ENCODE measurements at regions not wholly inside any gene's neighbourhood (a gene's known extent, or its start where the extent isn't known, plus 50 kb on each side); places are given as distances from the start of the nearest gene placed in this dataset.

- TF ChIP-seq, protein P1, sequence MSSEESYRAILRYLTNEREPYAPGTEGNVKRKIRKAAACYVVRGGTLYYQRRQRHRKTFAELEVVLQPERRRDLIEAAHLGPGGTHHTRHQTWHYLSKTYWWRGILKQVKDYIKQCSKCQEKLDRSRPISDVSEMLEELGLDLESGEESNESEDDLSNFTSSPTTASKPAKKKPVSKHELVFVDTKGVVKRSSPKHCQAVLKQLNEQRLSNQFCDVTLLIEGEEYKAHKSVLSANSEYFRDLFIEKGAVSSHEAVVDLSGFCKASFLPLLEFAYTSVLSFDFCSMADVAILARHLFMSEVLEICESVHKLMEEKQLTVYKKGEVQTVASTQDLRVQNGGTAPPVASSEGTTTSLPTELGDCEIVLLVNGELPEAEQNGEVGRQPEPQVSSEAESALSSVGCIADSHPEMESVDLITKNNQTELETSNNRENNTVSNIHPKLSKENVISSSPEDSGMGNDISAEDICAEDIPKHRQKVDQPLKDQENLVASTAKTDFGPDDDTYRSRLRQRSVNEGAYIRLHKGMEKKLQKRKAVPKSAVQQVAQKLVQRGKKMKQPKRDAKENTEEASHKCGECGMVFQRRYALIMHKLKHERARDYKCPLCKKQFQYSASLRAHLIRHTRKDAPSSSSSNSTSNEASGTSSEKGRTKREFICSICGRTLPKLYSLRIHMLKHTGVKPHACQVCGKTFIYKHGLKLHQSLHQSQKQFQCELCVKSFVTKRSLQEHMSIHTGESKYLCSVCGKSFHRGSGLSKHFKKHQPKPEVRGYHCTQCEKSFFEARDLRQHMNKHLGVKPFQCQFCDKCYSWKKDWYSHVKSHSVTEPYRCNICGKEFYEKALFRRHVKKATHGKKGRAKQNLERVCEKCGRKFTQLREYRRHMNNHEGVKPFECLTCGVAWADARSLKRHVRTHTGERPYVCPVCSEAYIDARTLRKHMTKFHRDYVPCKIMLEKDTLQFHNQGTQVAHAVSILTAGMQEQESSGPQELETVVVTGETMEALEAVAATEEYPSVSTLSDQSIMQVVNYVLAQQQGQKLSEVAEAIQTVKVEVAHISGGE (CRISPR knock-in tag; IDR thresholded peaks at IDR 0.05), result no peak
- TF ChIP-seq TARDBP (IDR thresholded peaks at IDR 0.05; ENCODE audit: borderline replicate concordance), result no peak
- no peak for TF ChIP-seq NFYB (IDR thresholded peaks at IDR 0.05; ENCODE audit: insufficient read depth, low read depth, low read length)
- TF ChIP-seq IKZF1 (conservative IDR thresholded peaks at IDR 0.05), result 0 out of 2 replicates have a peak, but pooled peaks have one; percentile 15
- TF ChIP-seq EED (IDR thresholded peaks at IDR 0.05; ENCODE audit: low read depth), result no peak
- TF ChIP-seq IKZF2 (IDR thresholded peaks at IDR 0.05), result peak in 1 of 2 experiments; percentile 25; a peak in 1 of 4 replicates
- TF ChIP-seq MEF2A (IDR thresholded peaks at IDR 0.05; ENCODE audit: insufficient read depth, low read depth, low read length), result peak; percentile 68; the same call in 1 of the 2 replicates
- TF ChIP-seq, protein P2, sequence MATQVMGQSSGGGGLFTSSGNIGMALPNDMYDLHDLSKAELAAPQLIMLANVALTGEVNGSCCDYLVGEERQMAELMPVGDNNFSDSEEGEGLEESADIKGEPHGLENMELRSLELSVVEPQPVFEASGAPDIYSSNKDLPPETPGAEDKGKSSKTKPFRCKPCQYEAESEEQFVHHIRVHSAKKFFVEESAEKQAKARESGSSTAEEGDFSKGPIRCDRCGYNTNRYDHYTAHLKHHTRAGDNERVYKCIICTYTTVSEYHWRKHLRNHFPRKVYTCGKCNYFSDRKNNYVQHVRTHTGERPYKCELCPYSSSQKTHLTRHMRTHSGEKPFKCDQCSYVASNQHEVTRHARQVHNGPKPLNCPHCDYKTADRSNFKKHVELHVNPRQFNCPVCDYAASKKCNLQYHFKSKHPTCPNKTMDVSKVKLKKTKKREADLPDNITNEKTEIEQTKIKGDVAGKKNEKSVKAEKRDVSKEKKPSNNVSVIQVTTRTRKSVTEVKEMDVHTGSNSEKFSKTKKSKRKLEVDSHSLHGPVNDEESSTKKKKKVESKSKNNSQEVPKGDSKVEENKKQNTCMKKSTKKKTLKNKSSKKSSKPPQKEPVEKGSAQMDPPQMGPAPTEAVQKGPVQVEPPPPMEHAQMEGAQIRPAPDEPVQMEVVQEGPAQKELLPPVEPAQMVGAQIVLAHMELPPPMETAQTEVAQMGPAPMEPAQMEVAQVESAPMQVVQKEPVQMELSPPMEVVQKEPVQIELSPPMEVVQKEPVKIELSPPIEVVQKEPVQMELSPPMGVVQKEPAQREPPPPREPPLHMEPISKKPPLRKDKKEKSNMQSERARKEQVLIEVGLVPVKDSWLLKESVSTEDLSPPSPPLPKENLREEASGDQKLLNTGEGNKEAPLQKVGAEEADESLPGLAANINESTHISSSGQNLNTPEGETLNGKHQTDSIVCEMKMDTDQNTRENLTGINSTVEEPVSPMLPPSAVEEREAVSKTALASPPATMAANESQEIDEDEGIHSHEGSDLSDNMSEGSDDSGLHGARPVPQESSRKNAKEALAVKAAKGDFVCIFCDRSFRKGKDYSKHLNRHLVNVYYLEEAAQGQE (IDR thresholded peaks at IDR 0.05; ENCODE audit: low read depth, low read length), result no peak
- TF ChIP-seq ATF3 (IDR thresholded peaks at IDR 0.05; ENCODE audit: borderline replicate concordance, extremely low read depth, low read depth, low read length), result no peak
- TF ChIP-seq NR2F1 (conservative IDR thresholded peaks at IDR 0.05), result peak; percentile 96
- no peak for TF ChIP-seq SMAD1 (IDR thresholded peaks at IDR 0.05; ENCODE audit: low read depth, partially characterized antibody)
- TF ChIP-seq, protein P3, sequence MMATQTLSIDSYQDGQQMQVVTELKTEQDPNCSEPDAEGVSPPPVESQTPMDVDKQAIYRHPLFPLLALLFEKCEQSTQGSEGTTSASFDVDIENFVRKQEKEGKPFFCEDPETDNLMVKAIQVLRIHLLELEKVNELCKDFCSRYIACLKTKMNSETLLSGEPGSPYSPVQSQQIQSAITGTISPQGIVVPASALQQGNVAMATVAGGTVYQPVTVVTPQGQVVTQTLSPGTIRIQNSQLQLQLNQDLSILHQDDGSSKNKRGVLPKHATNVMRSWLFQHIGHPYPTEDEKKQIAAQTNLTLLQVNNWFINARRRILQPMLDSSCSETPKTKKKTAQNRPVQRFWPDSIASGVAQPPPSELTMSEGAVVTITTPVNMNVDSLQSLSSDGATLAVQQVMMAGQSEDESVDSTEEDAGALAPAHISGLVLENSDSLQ (IDR thresholded peaks at IDR 0.05), result no peak
- TF ChIP-seq POLR2A (IDR thresholded peaks at IDR 0.05; ENCODE audit: low read depth, low read length), result no peak
- TF ChIP-seq RCOR1 (conservative IDR thresholded peaks at IDR 0.05; ENCODE audit: low read depth, low read length), result no peak
- TF ChIP-seq ESRRA (IDR thresholded peaks at IDR 0.05; ENCODE audit: low read length), result no peak
- no peak for TF ChIP-seq CHD1 (IDR thresholded peaks at IDR 0.05; ENCODE audit: low read depth, low read length)
- no peak for TF ChIP-seq TBL1XR1 (IDR thresholded peaks at IDR 0.05; ENCODE audit: low read depth, low read length)
- no peak for TF ChIP-seq SMAD5 (IDR thresholded peaks at IDR 0.05; ENCODE audit: low read depth)
- TF ChIP-seq BMI1 (IDR thresholded peaks at IDR 0.05; ENCODE audit: borderline replicate concordance), result no peak
- TF ChIP-seq YY1 (IDR thresholded peaks at IDR 0.05; ENCODE audit: low read depth, low read length), result no peak
- TF ChIP-seq TCF3 (IDR thresholded peaks at IDR 0.05; ENCODE audit: borderline replicate concordance, insufficient read depth, low read depth, low read length), result no peak
- TF ChIP-seq WRNIP1 (IDR thresholded peaks at IDR 0.05; ENCODE audit: borderline replicate concordance, low read depth, low read length), result no peak
- no peak for TF ChIP-seq ASH2L (IDR thresholded peaks at IDR 0.05; ENCODE audit: borderline replicate concordance, low read depth)
- TF ChIP-seq ZSCAN29 (IDR thresholded peaks at IDR 0.05), result no peak
- TF ChIP-seq ATF7 (IDR thresholded peaks at IDR 0.05; ENCODE audit: low read depth), result peak; percentile 42
Measured at GRCh38 chr5:92907938-92908606, 672.9 kb downstream of the NR2F1-AS1 start (continued).

Data from GM12878 (cell line).